ENCODE measurements at regions not wholly inside any gene's neighbourhood (a gene's known extent, or its start where the extent isn't known, plus 50 kb on each side); places are given as distances from the start of the nearest gene placed in this dataset.

DNA sequence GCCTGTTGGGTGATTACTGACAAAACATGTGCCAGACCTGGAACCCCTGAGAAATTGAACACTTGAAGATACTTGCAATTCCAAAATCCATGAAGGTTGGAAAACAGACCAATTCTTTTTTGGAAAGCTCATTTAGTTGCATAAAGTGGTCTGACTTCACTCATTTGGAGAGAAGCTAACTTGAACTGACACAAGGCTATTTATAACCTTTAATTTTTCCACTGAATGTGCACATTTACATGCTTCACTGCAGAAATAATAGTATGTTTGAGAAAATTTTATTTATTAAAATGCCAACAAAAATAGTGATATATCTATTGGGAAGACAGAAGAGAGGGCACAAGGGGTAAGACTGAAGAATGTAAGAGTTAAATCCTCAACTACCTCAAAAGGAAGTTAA is 92.1 kb downstream of the MOBP start (continued):
- TF ChIP-seq, protein P1, sequence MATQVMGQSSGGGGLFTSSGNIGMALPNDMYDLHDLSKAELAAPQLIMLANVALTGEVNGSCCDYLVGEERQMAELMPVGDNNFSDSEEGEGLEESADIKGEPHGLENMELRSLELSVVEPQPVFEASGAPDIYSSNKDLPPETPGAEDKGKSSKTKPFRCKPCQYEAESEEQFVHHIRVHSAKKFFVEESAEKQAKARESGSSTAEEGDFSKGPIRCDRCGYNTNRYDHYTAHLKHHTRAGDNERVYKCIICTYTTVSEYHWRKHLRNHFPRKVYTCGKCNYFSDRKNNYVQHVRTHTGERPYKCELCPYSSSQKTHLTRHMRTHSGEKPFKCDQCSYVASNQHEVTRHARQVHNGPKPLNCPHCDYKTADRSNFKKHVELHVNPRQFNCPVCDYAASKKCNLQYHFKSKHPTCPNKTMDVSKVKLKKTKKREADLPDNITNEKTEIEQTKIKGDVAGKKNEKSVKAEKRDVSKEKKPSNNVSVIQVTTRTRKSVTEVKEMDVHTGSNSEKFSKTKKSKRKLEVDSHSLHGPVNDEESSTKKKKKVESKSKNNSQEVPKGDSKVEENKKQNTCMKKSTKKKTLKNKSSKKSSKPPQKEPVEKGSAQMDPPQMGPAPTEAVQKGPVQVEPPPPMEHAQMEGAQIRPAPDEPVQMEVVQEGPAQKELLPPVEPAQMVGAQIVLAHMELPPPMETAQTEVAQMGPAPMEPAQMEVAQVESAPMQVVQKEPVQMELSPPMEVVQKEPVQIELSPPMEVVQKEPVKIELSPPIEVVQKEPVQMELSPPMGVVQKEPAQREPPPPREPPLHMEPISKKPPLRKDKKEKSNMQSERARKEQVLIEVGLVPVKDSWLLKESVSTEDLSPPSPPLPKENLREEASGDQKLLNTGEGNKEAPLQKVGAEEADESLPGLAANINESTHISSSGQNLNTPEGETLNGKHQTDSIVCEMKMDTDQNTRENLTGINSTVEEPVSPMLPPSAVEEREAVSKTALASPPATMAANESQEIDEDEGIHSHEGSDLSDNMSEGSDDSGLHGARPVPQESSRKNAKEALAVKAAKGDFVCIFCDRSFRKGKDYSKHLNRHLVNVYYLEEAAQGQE (IDR thresholded peaks at IDR 0.05; ENCODE audit: low read depth) = no peak
- TF ChIP-seq RAD21 (IDR thresholded peaks at IDR 0.05; ENCODE audit: low read depth) (no peak), CBX3 (IDR thresholded peaks at IDR 0.05; ENCODE audit: low read depth) (no peak), JUND (IDR thresholded peaks at IDR 0.05) (no peak)

DNA sequence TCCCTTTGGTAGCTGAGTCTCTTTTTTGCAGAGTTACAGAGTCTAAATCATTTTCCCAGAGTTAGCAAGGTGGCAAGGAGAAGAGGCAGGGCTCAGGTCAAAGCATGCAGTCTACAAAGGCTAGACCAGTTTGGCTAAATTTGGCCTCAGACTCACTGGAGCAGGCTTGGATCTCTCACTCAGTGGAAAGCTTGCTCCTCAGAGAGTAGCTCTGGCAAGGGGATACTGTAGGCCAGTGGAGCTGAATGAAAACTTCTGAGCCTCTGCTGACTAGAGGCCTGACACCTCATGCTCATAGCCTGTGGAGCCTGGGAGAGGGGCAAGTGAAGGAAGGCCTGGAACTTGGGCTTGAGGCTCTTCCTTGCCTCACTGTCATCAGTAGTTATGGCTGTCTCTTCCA is 101.0 kb downstream of the MOBP start:
- no peak overlapping the region for H3K4me2 ChIP-seq (ENCODE audit: low read length)
- ChIA-PET RAD21 (ENCODE audit: low non-redundant PET in 1 of 2, low total read pairs in 2 of 2, uncharacterized antibody in 2 of 2, unreplicated experiment in 2 of 2) (no interaction called here), POLR2A (no interaction called here), CTCF (no interaction called here)
- no peak overlapping the region for H3K4me3 ChIP-seq (replicated peaks in 1 of 2; ENCODE audit: low read depth in 1 of 2, low read length in 2 of 2)
- H3K9me3 ChIP-seq (ENCODE audit: control insufficient read depth in 1 of 2, insufficient read depth in 1 of 2, low read depth in 1 of 2, low read length in 2 of 2) = no peaks in the 10 kb centered on the region
- no peaks in the 10 kb centered on the region for H3K4me1 ChIP-seq (ENCODE audit: control insufficient read depth in 1 of 2, insufficient read depth in 2 of 2, low read length in 2 of 2)
- no peaks in the 10 kb centered on the region for H3K79me2 ChIP-seq (ENCODE audit: insufficient read depth, low read length)
- peaks cover 20% of the 10 kb centered on the region for H3K27me3 ChIP-seq (ENCODE audit: insufficient read depth, low read length)
- TF ChIP-seq TCF7L2 (IDR thresholded peaks at IDR 0.05; ENCODE audit: borderline replicate concordance, extremely low read depth, insufficient read depth, insufficient read length) (no peak), ELF1 (IDR thresholded peaks at IDR 0.05; ENCODE audit: borderline replicate concordance, low read depth) (no peak), CEBPB (IDR thresholded peaks at IDR 0.05; ENCODE audit: low read depth) (no peak)
- TF ChIP-seq, protein P1 (IDR thresholded peaks at IDR 0.05; ENCODE audit: low read depth) = no peak
- no peaks in the 10 kb centered on the region for H3K36me3 ChIP-seq (ENCODE audit: control insufficient read depth in 1 of 2, insufficient read depth in 2 of 2, low read length in 2 of 2)
- BruUV-seq (replicated peaks) = no TSS peak
- intact Hi-C loops (cut with micrococcal nuclease) = no loop called here
- ATAC-seq (no peak), DNase-seq (ENCODE audit: low read depth, low spot score) (no peak)
- H2AFZ ChIP-seq (ENCODE audit: low read depth, low read length, poor library complexity, severe bottlenecking) = no peak overlapping the region
- no peak overlapping the region for H3K27ac ChIP-seq (ENCODE audit: low read depth, low read length)
- H3K9ac ChIP-seq (ENCODE audit: low read length) = no peak overlapping the region
- no peaks in the 10 kb centered on the region for H3K9me2 ChIP-seq (ENCODE audit: insufficient read depth)
- no peaks in the 10 kb centered on the region for H4K20me1 ChIP-seq (ENCODE audit: insufficient read depth)

All from HCT116 (cell line).